ENCODE measurements at regions not wholly inside any gene's neighbourhood (a gene's known extent, or its start where the extent isn't known, plus 50 kb on each side); places are given as distances from the start of the nearest gene placed in this dataset.

GRCh38 chr5:67660149-67660548, 463.6 kb upstream of the CD180 start:
- no peak overlapping the region for H3K4me3 ChIP-seq (ENCODE audit: low read depth in 1 of 3, low read length in 3 of 3)
- no peak for DNase-seq (ENCODE audit: low spot score)
- H3K27ac ChIP-seq (ENCODE audit: low read depth in 1 of 2, low read length in 2 of 2): no peak overlapping the region
- no peak overlapping the region for H3K9ac ChIP-seq (ENCODE audit: low read depth in 1 of 2, low read length in 2 of 2)
- H3K4me1 ChIP-seq (ENCODE audit: control insufficient read depth in 4 of 4, insufficient read depth in 4 of 4, low read length in 3 of 4): no peaks in the 10 kb centered on the region
- H3K9me3 ChIP-seq (ENCODE audit: control insufficient read depth in 4 of 4, low read length in 3 of 4): no peaks in the 10 kb centered on the region
- no peaks in the 10 kb centered on the region for H3K27me3 ChIP-seq (ENCODE audit: control insufficient read depth in 4 of 4, insufficient read depth in 4 of 4, low read length in 3 of 4)
- TF ChIP-seq FOXA1 (IDR thresholded peaks at IDR 0.05) (no peak), EGR1 (IDR thresholded peaks at IDR 0.05; ENCODE audit: low read depth in 2 of 2) (no peak), HNF4G (IDR thresholded peaks at IDR 0.05) (no peak), YY1 (IDR thresholded peaks at IDR 0.05) (no peak), MAX (IDR thresholded peaks at IDR 0.05) (no peak), SP1 (IDR thresholded peaks at IDR 0.05) (no peak), GABPA (IDR thresholded peaks at IDR 0.05 in 1 of 2, conservative IDR thresholded peaks at IDR 0.05 in 1 of 2) (no peak), RAD21 (IDR thresholded peaks at IDR 0.05) (no peak), TAF1 (conservative IDR thresholded peaks at IDR 0.05) (no peak), JUND (IDR thresholded peaks at IDR 0.05) (no peak)
- TF ChIP-seq, protein P1, sequence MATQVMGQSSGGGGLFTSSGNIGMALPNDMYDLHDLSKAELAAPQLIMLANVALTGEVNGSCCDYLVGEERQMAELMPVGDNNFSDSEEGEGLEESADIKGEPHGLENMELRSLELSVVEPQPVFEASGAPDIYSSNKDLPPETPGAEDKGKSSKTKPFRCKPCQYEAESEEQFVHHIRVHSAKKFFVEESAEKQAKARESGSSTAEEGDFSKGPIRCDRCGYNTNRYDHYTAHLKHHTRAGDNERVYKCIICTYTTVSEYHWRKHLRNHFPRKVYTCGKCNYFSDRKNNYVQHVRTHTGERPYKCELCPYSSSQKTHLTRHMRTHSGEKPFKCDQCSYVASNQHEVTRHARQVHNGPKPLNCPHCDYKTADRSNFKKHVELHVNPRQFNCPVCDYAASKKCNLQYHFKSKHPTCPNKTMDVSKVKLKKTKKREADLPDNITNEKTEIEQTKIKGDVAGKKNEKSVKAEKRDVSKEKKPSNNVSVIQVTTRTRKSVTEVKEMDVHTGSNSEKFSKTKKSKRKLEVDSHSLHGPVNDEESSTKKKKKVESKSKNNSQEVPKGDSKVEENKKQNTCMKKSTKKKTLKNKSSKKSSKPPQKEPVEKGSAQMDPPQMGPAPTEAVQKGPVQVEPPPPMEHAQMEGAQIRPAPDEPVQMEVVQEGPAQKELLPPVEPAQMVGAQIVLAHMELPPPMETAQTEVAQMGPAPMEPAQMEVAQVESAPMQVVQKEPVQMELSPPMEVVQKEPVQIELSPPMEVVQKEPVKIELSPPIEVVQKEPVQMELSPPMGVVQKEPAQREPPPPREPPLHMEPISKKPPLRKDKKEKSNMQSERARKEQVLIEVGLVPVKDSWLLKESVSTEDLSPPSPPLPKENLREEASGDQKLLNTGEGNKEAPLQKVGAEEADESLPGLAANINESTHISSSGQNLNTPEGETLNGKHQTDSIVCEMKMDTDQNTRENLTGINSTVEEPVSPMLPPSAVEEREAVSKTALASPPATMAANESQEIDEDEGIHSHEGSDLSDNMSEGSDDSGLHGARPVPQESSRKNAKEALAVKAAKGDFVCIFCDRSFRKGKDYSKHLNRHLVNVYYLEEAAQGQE (IDR thresholded peaks at IDR 0.05): no peak
- TF ChIP-seq, protein P2, sequence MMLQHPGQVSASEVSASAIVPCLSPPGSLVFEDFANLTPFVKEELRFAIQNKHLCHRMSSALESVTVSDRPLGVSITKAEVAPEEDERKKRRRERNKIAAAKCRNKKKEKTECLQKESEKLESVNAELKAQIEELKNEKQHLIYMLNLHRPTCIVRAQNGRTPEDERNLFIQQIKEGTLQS (IDR thresholded peaks at IDR 0.05): no peak
- TF ChIP-seq, protein P3, sequence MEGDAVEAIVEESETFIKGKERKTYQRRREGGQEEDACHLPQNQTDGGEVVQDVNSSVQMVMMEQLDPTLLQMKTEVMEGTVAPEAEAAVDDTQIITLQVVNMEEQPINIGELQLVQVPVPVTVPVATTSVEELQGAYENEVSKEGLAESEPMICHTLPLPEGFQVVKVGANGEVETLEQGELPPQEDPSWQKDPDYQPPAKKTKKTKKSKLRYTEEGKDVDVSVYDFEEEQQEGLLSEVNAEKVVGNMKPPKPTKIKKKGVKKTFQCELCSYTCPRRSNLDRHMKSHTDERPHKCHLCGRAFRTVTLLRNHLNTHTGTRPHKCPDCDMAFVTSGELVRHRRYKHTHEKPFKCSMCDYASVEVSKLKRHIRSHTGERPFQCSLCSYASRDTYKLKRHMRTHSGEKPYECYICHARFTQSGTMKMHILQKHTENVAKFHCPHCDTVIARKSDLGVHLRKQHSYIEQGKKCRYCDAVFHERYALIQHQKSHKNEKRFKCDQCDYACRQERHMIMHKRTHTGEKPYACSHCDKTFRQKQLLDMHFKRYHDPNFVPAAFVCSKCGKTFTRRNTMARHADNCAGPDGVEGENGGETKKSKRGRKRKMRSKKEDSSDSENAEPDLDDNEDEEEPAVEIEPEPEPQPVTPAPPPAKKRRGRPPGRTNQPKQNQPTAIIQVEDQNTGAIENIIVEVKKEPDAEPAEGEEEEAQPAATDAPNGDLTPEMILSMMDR (IDR thresholded peaks at IDR 0.05; ENCODE audit: low read depth, low read length, missing input control): no peak
- no peaks in the 10 kb centered on the region for H3K36me3 ChIP-seq (ENCODE audit: control insufficient read depth in 4 of 4, insufficient read depth in 3 of 4, low read depth in 1 of 4, low read length in 3 of 4)
- 80% methylated on average over 3 of the region's 3 CpGs for WGBS

- Histone ChIP-seq H3K9ac (ENCODE audit: low read depth in 1 of 2, low read length in 2 of 2) (no peak overlapping the region), H3K4me3 (ENCODE audit: low read depth in 1 of 3, low read length in 3 of 3) (no peak overlapping the region), H3K36me3 (ENCODE audit: control insufficient read depth in 4 of 4, insufficient read depth in 3 of 4, low read depth in 1 of 4, low read length in 3 of 4) (no peaks in the 10 kb centered on the region), H3K4me1 (ENCODE audit: control insufficient read depth in 4 of 4, insufficient read depth in 4 of 4, low read length in 3 of 4) (no peaks in the 10 kb centered on the region), H3K27me3 (ENCODE audit: control insufficient read depth in 4 of 4, insufficient read depth in 4 of 4, low read length in 3 of 4) (no peaks in the 10 kb centered on the region), H3K9me3 (ENCODE audit: control insufficient read depth in 4 of 4, low read length in 3 of 4) (no peaks in the 10 kb centered on the region), H3K27ac (ENCODE audit: low read depth in 1 of 2, low read length in 2 of 2) (no peak overlapping the region)
- no peak for TF ChIP-seq ZBTB33 (IDR thresholded peaks at IDR 0.05)
- TF ChIP-seq EGR1 (IDR thresholded peaks at IDR 0.05; ENCODE audit: low read depth in 2 of 2): no peak
- no peak for TF ChIP-seq FOXA1 (IDR thresholded peaks at IDR 0.05)
- no peak for TF ChIP-seq FOXA2 (IDR thresholded peaks at IDR 0.05)
- TF ChIP-seq NR2F2 (IDR thresholded peaks at IDR 0.05): no peak
- TF ChIP-seq RXRA (IDR thresholded peaks at IDR 0.05): no peak
- TF ChIP-seq HNF4A (conservative IDR thresholded peaks at IDR 0.05): no peak
- TF ChIP-seq GABPA (IDR thresholded peaks at IDR 0.05 in 1 of 2, conservative IDR thresholded peaks at IDR 0.05 in 1 of 2): no peak
- no peak for TF ChIP-seq YY1 (IDR thresholded peaks at IDR 0.05)
- no peak for TF ChIP-seq RAD21 (IDR thresholded peaks at IDR 0.05)
- TF ChIP-seq JUND (IDR thresholded peaks at IDR 0.05): no peak
- TF ChIP-seq, protein P1 (IDR thresholded peaks at IDR 0.05): no peak
- TF ChIP-seq, protein P3 (IDR thresholded peaks at IDR 0.05; ENCODE audit: low read depth, low read length, missing input control): no peak
- no peak for TF ChIP-seq TAF1 (conservative IDR thresholded peaks at IDR 0.05)
- TF ChIP-seq, protein P2 (IDR thresholded peaks at IDR 0.05): no peak
- 89% methylated on average over 6 of the region's 6 CpGs for WGBS
- no peak for DNase-seq (ENCODE audit: low spot score)
Observed at GRCh38 chr5:67659288-67659687, 462.7 kb upstream of the CD180 start.

Measured in liver (tissue), 8 donors.